Adrenal gland (tissue), 9 donors: ENCODE measurements at regions not wholly inside any gene's neighbourhood (a gene's known extent, or its start where the extent isn't known, plus 50 kb on each side); places are given as distances from the start of the nearest gene placed in this dataset.

Source experiments
- DNase-seq, 7 donors: peaks; one replicate each; pipeline ENCODE4 v3.0.0-alpha.2; 2019 to 2020
- H3K27ac ChIP-seq, 5 donors: fragments of 200-600 bp; sonication (generic) in 4 of 5; 1 replicate in 3 of 5; 2 replicates in 2 of 5; pipeline versions ENCODE4 v1.5.1 to v1.8.0; 2016 to 2020; ENCODE audit warnings: mild to moderate bottlenecking in 1 of 5
- H3K27me3 ChIP-seq: fragments of 200-600 bp; 2 replicates; pipeline ENCODE4 v1.8.0; 2021
- H3K36me3 ChIP-seq, 2 donors: fragments of 200-600 bp; replicated peaks in 1 of 2; 1 replicate in 1 of 2; 2 replicates in 1 of 2; pipeline versions ENCODE4 v1.5.1 to v1.8.0; 2018 to 2022
- H3K4me1 ChIP-seq, 2 donors: fragments of 200-600 bp; replicated peaks in 1 of 2; 1 replicate in 1 of 2; 2 replicates in 1 of 2; pipeline versions ENCODE4 v1.5.1 to v1.8.0; 2018 to 2021
- H3K4me3 ChIP-seq, 4 donors: fragments of 200-600 bp; sonication (generic) in 3 of 4; one replicate each; pipeline ENCODE4 v1.5.1; 2016 to 2018
- H3K9me3 ChIP-seq, 3 donors: fragments of 200-600 bp; sonication (generic) in 1 of 3; replicated peaks in 1 of 3; 1 replicate in 2 of 3; 2 replicates in 1 of 3; pipeline versions ENCODE4 v1.5.1 to v1.8.0; 2016 to 2021
- POLR2A ChIP-seq, 2 donors: fragments of 450-650 bp; IDR thresholded peaks; one replicate each; pipeline ENCODE4 v1.6.1; 2017; ENCODE audit warnings: antibody characterized with exemption in 2 of 2, mild to moderate bottlenecking in 2 of 2, moderate library complexity in 1 of 2
- WGBS, 4 donors: extraction: QIAGEN DNeasy Blood & Tissue Kit in 2 of 4; methylation state at CpG; one replicate each; pipeline versions ENCODE4 v1.1.5 to v1.1.7; 2013 to 2017; 5-methylcytosine and 5-hydroxymethylcytosine counted together
- intact Hi-C, 2 donors: fragments of 100-400 bp; cut with DNase I; formaldehyde crosslinking; loops; one replicate each; pipeline versions ENCODE4 v1.14.1 to v1.15.0; 2022 to 2023
- TF ChIP-seq, protein P1 (sequence below), 6 experiments: fragments of 450-650 bp in 4 of 6; fragments of 200-600 bp in 2 of 6; sonication (generic) in 1 of 6; IDR thresholded peaks; 1 replicate in 5 of 6; 2 replicates in 1 of 6; pipeline versions ENCODE4 v1.5.1 to v1.8.0; 2016 to 2021; ENCODE audit warnings: antibody characterized with exemption in 6 of 6, mild to moderate bottlenecking in 2 of 6, moderate library complexity in 1 of 6
- donor health status: healthy with polysubstance abuse.
- donor health status: Bipolar disorder and iron deficiency.
- donor health status: DM: yes; HTN: yes; CAD: no.
- donor health status: DM: no; HTN: no; CAD: no.
- donor health status: DM: no; HTN: no; CAD: no.

- no peak overlapping the region for H3K4me3 ChIP-seq
- H3K9me3 ChIP-seq = no peaks in the 10 kb centered on the region
- H3K27ac ChIP-seq = no peak overlapping the region
- no peaks in the 10 kb centered on the region for H3K27me3 ChIP-seq
- H3K4me1 ChIP-seq = no peaks in the 10 kb centered on the region
- 35 to 45% (median 42%) methylated on average over 1 of the region's 1 CpG for WGBS, 4 donors
- no peak for TF ChIP-seq POLR2A (IDR thresholded peaks at IDR 0.05)
- TF ChIP-seq, protein P1, sequence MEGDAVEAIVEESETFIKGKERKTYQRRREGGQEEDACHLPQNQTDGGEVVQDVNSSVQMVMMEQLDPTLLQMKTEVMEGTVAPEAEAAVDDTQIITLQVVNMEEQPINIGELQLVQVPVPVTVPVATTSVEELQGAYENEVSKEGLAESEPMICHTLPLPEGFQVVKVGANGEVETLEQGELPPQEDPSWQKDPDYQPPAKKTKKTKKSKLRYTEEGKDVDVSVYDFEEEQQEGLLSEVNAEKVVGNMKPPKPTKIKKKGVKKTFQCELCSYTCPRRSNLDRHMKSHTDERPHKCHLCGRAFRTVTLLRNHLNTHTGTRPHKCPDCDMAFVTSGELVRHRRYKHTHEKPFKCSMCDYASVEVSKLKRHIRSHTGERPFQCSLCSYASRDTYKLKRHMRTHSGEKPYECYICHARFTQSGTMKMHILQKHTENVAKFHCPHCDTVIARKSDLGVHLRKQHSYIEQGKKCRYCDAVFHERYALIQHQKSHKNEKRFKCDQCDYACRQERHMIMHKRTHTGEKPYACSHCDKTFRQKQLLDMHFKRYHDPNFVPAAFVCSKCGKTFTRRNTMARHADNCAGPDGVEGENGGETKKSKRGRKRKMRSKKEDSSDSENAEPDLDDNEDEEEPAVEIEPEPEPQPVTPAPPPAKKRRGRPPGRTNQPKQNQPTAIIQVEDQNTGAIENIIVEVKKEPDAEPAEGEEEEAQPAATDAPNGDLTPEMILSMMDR (IDR thresholded peaks at IDR 0.05) = no peak
- no peaks in the 10 kb centered on the region for H3K36me3 ChIP-seq
- intact Hi-C loops = no loop called here
- DNase-seq = no peak
Measured at GRCh38 chr4:62912531-62912930, 1496.7 kb downstream of the TECRL start.

- no peak overlapping the region for H3K4me3 ChIP-seq
- 64 to 70% (median 70%) methylated on average over 3 of the region's 3 CpGs for WGBS, 4 donors
Measured at GRCh38 chr4:62909238-62909637, 1500.0 kb downstream of the TECRL start.

DNA sequence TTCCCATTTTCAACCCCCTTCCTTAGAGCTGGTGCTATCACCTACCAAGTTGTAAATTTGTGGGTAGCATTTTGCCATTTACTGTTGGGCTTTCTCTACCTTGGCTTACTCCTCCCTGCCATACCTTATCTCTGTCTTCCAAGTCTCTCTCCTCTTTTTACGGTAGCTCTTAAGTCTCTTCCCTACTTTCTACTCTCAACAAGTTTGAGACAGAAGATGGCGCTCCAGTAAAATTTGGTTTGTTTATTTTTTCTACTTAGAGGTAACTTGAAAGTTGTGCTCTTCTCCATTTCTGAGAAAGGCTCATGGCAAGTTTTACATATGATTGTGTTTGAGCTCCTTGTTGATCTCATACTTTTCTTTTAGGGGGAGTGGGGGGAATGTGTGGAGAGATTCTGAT is 1508.1 kb downstream of the TECRL start:
- TF ChIP-seq, protein P1 (IDR thresholded peaks at IDR 0.05) = no peak
- no peak for TF ChIP-seq POLR2A (IDR thresholded peaks at IDR 0.05)
- WGBS, 4 donors = 83 to 91% (median 85%) methylated on average over 2 of the region's 2 CpGs
- no peaks in the 10 kb centered on the region for H3K36me3 ChIP-seq

More at GRCh38 chr4:62909238-62909637, 1500.0 kb downstream of the TECRL start:
- no peak overlapping the region for H3K27ac ChIP-seq
- TF ChIP-seq, protein P1 (IDR thresholded peaks at IDR 0.05) = no peak
- TF ChIP-seq POLR2A (IDR thresholded peaks at IDR 0.05) = no peak
- H3K4me1 ChIP-seq = no peaks in the 10 kb centered on the region
- no peak for DNase-seq
- no peaks in the 10 kb centered on the region for H3K27me3 ChIP-seq
- intact Hi-C loops = no loop called here
- H3K36me3 ChIP-seq = no peaks in the 10 kb centered on the region
- H3K9me3 ChIP-seq = no peaks in the 10 kb centered on the region

GRCh38 chr4:62899646-62900364 is 1509.4 kb downstream of the TECRL start:
- no peak overlapping the region for H3K27ac ChIP-seq
- H3K36me3 ChIP-seq = no peaks in the 10 kb centered on the region
- intact Hi-C loops = no loop called here
- H3K27me3 ChIP-seq = no peaks in the 10 kb centered on the region
- TF ChIP-seq, protein P1 (IDR thresholded peaks at IDR 0.05) = no peak
- TF ChIP-seq POLR2A (IDR thresholded peaks at IDR 0.05) = no peak
- H3K4me3 ChIP-seq = no peak overlapping the region
- DNase-seq = no peak
- H3K4me1 ChIP-seq = no peaks in the 10 kb centered on the region
- H3K9me3 ChIP-seq = no peaks in the 10 kb centered on the region

More for the DNA sequence above, 1508.1 kb downstream of the TECRL start:
- H3K9me3 ChIP-seq = no peaks in the 10 kb centered on the region
- no peak overlapping the region for H3K27ac ChIP-seq
- no peaks in the 10 kb centered on the region for H3K4me1 ChIP-seq
- H3K27me3 ChIP-seq = no peaks in the 10 kb centered on the region
- intact Hi-C loops = no loop called here
- no peak for DNase-seq
- H3K4me3 ChIP-seq = no peak overlapping the region
